HCT116 (cell line): ENCODE measurements at regions not wholly inside any gene's neighbourhood (a gene's known extent, or its start where the extent isn't known, plus 50 kb on each side); places are given as distances from the start of the nearest gene placed in this dataset.

Source experiments
- ATAC-seq: fragments of 200-7000 bp; cut with Tn5 transposase; 2 replicates; pipeline ENCODE4 v1.9.1; 2020; ENCODE audit warnings: mild to moderate bottlenecking, moderate library complexity
- BruUV-seq: library from RNA; stranded (reverse); fragments of 400-500 nt; replicated peaks from 2 replicates; lab custom pipeline; 2021; lab: Mats Ljungman, UMichigan
- CTCF ChIA-PET: fragments of 300-600 bp; sonication (Branson Sonifier 250); formaldehyde crosslinking; loops from one replicate; lab custom pipeline; 2021; ENCODE audit warnings: antibody characterized with exemption; lab: Charles Lee
- POLR2A ChIA-PET: fragments of 300-600, 350-600 bp; sonication (Branson Sonifier 250); formaldehyde crosslinking; loops from one replicate; lab custom pipeline; 2021; ENCODE audit warnings: antibody characterized with exemption; lab: Charles Lee
- RAD21 ChIA-PET, 2 experiments: fragments of 300-600 bp; sonication (Branson Sonifier 250); formaldehyde crosslinking; loops; one replicate each; lab custom pipeline; 2023; ENCODE audit warnings: low total read pairs in 2 of 2; ENCODE audit not compliant: uncharacterized antibody in 2 of 2, unreplicated experiment in 2 of 2, low non-redundant PET in 1 of 2; lab: Charles Lee
- DNase-seq: peaks from one replicate; pipeline ENCODE4 v3.0.0-alpha.2; 2010; ENCODE audit warnings: low read depth, low spot score
- H2AFZ ChIP-seq: fragments of 200-600 bp; shearing (Covaris generic), sonication (generic); 2 replicates; pipeline ENCODE4 v1.6.1; 2017; ENCODE audit warnings: low read depth, mixed run types, mixed read lengths, antibody characterized with exemption, low read length; ENCODE audit not compliant: poor library complexity, severe bottlenecking
- H3K27ac ChIP-seq: 2 replicates; pipeline ENCODE4 v1.5.1; 2012; ENCODE audit warnings: low read depth, low read length
- H3K27me3 ChIP-seq: fragments of 200-600 bp; sonication (generic); 2 replicates; pipeline ENCODE4 v1.6.1; 2016; ENCODE audit warnings: mixed run types, low read length, mixed read lengths; ENCODE audit not compliant: insufficient read depth
- H3K36me3 ChIP-seq, 2 experiments: fragments of 200-500 bp in 1 of 2; fragments of 200-600 bp in 1 of 2; sonication (Bioruptor generic) in 1 of 2; sonication (generic) in 1 of 2; 2 replicates each; pipeline versions ENCODE4 v1.5.1 to v1.6.1; 2014 to 2016; ENCODE audit warnings: low read length in 2 of 2, inconsistent platforms in 1 of 2, mixed read lengths in 1 of 2, mixed run types in 1 of 2; ENCODE audit not compliant: insufficient read depth in 2 of 2, control insufficient read depth in 1 of 2
- H3K4me1 ChIP-seq, 2 experiments: fragments of 200-600 bp in 1 of 2; sonication (generic) in 1 of 2; 2 replicates each; pipeline versions ENCODE4 v1.5.1 to v1.6.1; 2012 to 2017; ENCODE audit warnings: low read length in 2 of 2, inconsistent platforms in 1 of 2, mild to moderate bottlenecking in 1 of 2, mixed read lengths in 1 of 2, mixed run types in 1 of 2, moderate library complexity in 1 of 2; ENCODE audit not compliant: insufficient read depth in 2 of 2, control insufficient read depth in 1 of 2
- H3K4me2 ChIP-seq: fragments of 200-600 bp; sonication (generic); 2 replicates; pipeline ENCODE4 v1.6.1; 2017; ENCODE audit warnings: mixed run types, low read length, mixed read lengths
- H3K4me3 ChIP-seq, 2 experiments: fragments of 200-600 bp in 1 of 2; sonication (generic) in 1 of 2; replicated peaks in 1 of 2; 2 replicates each; pipeline ENCODE4 v1.5.1; 2011 to 2016; ENCODE audit warnings: low read length in 2 of 2, control low read depth in 1 of 2, low read depth in 1 of 2, mild to moderate bottlenecking in 1 of 2, mixed read lengths in 1 of 2, mixed run types in 1 of 2
- H3K79me2 ChIP-seq: fragments of 200-600 bp; sonication (generic); 2 replicates; pipeline ENCODE4 v1.6.1; 2017; ENCODE audit warnings: mild to moderate bottlenecking, mixed run types, low read length, moderate library complexity, mixed read lengths; ENCODE audit not compliant: insufficient read depth
- H3K9ac ChIP-seq: fragments of 200-600 bp; sonication (generic); 2 replicates; pipeline ENCODE4 v1.6.1; 2016; ENCODE audit warnings: low read length, mixed read lengths
- H3K9me2 ChIP-seq: fragments of 200-600 bp; sonication (generic), shearing (Covaris generic); 2 replicates; pipeline ENCODE4 v1.6.1; 2017; ENCODE audit warnings: mixed run types, mild to moderate bottlenecking, moderate library complexity; ENCODE audit not compliant: insufficient read depth
- H3K9me3 ChIP-seq, 2 experiments: fragments of 200-500 bp in 1 of 2; fragments of 200-600 bp in 1 of 2; sonication (Bioruptor generic) in 1 of 2; sonication (generic) in 1 of 2; 2 replicates each; pipeline ENCODE4 v1.6.1; 2014 to 2017; ENCODE audit warnings: low read length in 2 of 2, mixed read lengths in 2 of 2, inconsistent platforms in 1 of 2, low read depth in 1 of 2, mild to moderate bottlenecking in 1 of 2, mixed run types in 1 of 2, moderate library complexity in 1 of 2; ENCODE audit not compliant: control insufficient read depth in 1 of 2, insufficient read depth in 1 of 2
- H4K20me1 ChIP-seq: fragments of 200-600 bp; sonication (generic), shearing (Covaris generic); 2 replicates; pipeline ENCODE4 v1.6.1; 2017; ENCODE audit warnings: mixed run types, mild to moderate bottlenecking, moderate library complexity; ENCODE audit not compliant: insufficient read depth
- CBX3 ChIP-seq: IDR thresholded peaks from 2 replicates; pipeline ENCODE4 v1.6.1; 2012; ENCODE audit warnings: low read depth
- CEBPB ChIP-seq: IDR thresholded peaks from 2 replicates; pipeline ENCODE4 v1.6.1; 2012; ENCODE audit warnings: low read depth
- CTCF ChIP-seq, 3 experiments: fragments of 200-600 bp in 1 of 3; sonication (generic) in 1 of 3; IDR thresholded peaks in 2 of 3; conservative IDR thresholded peaks in 1 of 3; 2 replicates each; pipeline ENCODE4 v1.5.1; 2012 to 2017; ENCODE audit warnings: low read depth in 2 of 3, low read length in 2 of 3, antibody characterized with exemption in 1 of 3, borderline replicate concordance in 1 of 3, control low read depth in 1 of 3, mild to moderate bottlenecking in 1 of 3, mixed read lengths in 1 of 3, mixed run types in 1 of 3, moderate library complexity in 1 of 3; ENCODE audit not compliant: insufficient read depth in 1 of 3
- EGR1 ChIP-seq: IDR thresholded peaks from 2 replicates; pipeline ENCODE4 v1.6.1; 2012; ENCODE audit warnings: low read depth
- ELF1 ChIP-seq: IDR thresholded peaks from 2 replicates; pipeline ENCODE4 v1.6.1; 2012; ENCODE audit warnings: low read depth, borderline replicate concordance
- EZH2phosphoT487 ChIP-seq: fragments of 200-600 bp; IDR thresholded peaks from 2 replicates; pipeline ENCODE4 v1.6.1; 2018; ENCODE audit warnings: antibody characterized with exemption, borderline replicate concordance
- FOSL1 ChIP-seq: IDR thresholded peaks from 2 replicates; pipeline ENCODE4 v1.6.1; 2012; ENCODE audit warnings: low read depth
- MAX ChIP-seq: IDR thresholded peaks from 2 replicates; pipeline ENCODE4 v1.6.1; 2012
- POLR2A ChIP-seq: IDR thresholded peaks from 2 replicates; pipeline ENCODE4 v1.7.0; 2011; ENCODE audit warnings: borderline replicate concordance; ENCODE audit not compliant: insufficient read depth, insufficient read length; ENCODE audit errors: extremely low read depth
- RAD21 ChIP-seq: IDR thresholded peaks from 2 replicates; pipeline ENCODE4 v1.6.1; 2012; ENCODE audit warnings: low read depth, mild to moderate bottlenecking
- SIN3A ChIP-seq: IDR thresholded peaks from 2 replicates; pipeline ENCODE4 v1.6.1; 2012; ENCODE audit warnings: low read depth
- SP1 ChIP-seq: IDR thresholded peaks from 2 replicates; pipeline ENCODE4 v1.6.1; 2012; ENCODE audit warnings: low read depth
- SRF ChIP-seq: IDR thresholded peaks from 2 replicates; pipeline ENCODE4 v1.6.1; 2012; ENCODE audit warnings: low read depth
- YY1 ChIP-seq: IDR thresholded peaks from 2 replicates; pipeline ENCODE4 v1.6.1; 2011; ENCODE audit warnings: low read length, low read depth, moderate library complexity, mild to moderate bottlenecking; ENCODE audit not compliant: insufficient replicate concordance; ENCODE audit errors: extremely low read depth
- ZFX ChIP-seq: fragments of 450-650 bp; IDR thresholded peaks from 2 replicates; pipeline ENCODE4 v1.6.1; 2017
- ZNF274 ChIP-seq: fragments of 200-500 bp; sonication (Bioruptor generic); IDR thresholded peaks from 2 replicates; pipeline ENCODE4 v1.6.1; 2014; ENCODE audit warnings: mild to moderate bottlenecking, low read depth, low read length, inconsistent platforms
- intact Hi-C: fragments of 100-400 bp; cut with micrococcal nuclease; formaldehyde crosslinking; loops from 2 replicates; pipeline ENCODE4 v1.10.0; 2022
- TF ChIP-seq, protein P1 (sequence below): IDR thresholded peaks from 2 replicates; pipeline ENCODE4 v1.6.1; 2012; ENCODE audit warnings: low read depth
- TF ChIP-seq, protein P2 (sequence below): IDR thresholded peaks from 2 replicates; pipeline ENCODE4 v1.6.1; 2011; ENCODE audit warnings: mild to moderate bottlenecking, low read length, moderate library complexity; ENCODE audit not compliant: insufficient replicate concordance; ENCODE audit errors: extremely low read depth

- no peaks in the 10 kb centered on the region for H3K36me3 ChIP-seq
- CTCF ChIA-PET: no interaction called here
Observed at GRCh38 chr4:133498149-133498548, 349.1 kb downstream of the PCDH10 start.

More at GRCh38 chr4:133498149-133498548, 349.1 kb downstream of the PCDH10 start:
- Histone ChIP-seq H3K4me2 (no peak overlapping the region), H3K79me2 (no peaks in the 10 kb centered on the region), H4K20me1 (no peaks in the 10 kb centered on the region), H3K27me3 (no peaks in the 10 kb centered on the region), H2AFZ (no peak overlapping the region), H3K4me1 (no peaks in the 10 kb centered on the region), H3K9me2 (peaks cover 3% of the 10 kb centered on the region; the same call in 1 of the 2 replicates)
- BruUV-seq: no TSS peak
- TF ChIP-seq, protein P1, sequence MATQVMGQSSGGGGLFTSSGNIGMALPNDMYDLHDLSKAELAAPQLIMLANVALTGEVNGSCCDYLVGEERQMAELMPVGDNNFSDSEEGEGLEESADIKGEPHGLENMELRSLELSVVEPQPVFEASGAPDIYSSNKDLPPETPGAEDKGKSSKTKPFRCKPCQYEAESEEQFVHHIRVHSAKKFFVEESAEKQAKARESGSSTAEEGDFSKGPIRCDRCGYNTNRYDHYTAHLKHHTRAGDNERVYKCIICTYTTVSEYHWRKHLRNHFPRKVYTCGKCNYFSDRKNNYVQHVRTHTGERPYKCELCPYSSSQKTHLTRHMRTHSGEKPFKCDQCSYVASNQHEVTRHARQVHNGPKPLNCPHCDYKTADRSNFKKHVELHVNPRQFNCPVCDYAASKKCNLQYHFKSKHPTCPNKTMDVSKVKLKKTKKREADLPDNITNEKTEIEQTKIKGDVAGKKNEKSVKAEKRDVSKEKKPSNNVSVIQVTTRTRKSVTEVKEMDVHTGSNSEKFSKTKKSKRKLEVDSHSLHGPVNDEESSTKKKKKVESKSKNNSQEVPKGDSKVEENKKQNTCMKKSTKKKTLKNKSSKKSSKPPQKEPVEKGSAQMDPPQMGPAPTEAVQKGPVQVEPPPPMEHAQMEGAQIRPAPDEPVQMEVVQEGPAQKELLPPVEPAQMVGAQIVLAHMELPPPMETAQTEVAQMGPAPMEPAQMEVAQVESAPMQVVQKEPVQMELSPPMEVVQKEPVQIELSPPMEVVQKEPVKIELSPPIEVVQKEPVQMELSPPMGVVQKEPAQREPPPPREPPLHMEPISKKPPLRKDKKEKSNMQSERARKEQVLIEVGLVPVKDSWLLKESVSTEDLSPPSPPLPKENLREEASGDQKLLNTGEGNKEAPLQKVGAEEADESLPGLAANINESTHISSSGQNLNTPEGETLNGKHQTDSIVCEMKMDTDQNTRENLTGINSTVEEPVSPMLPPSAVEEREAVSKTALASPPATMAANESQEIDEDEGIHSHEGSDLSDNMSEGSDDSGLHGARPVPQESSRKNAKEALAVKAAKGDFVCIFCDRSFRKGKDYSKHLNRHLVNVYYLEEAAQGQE: no peak
- TF ChIP-seq FOSL1 (no peak), SRF (no peak), ZNF274 (no peak), ZFX (no peak), SP1 (no peak), CTCF (IDR thresholded peaks at IDR 0.05 in 2 of 3, conservative IDR thresholded peaks at IDR 0.05 in 1 of 3; ENCODE audit: borderline replicate concordance in 1 of 3, insufficient read depth in 1 of 3, low read depth in 2 of 3, low read length in 2 of 3) (no peak), EZH2phosphoT487 (no peak), CEBPB (no peak), SIN3A (no peak), CBX3 (no peak), MAX (no peak), YY1 (no peak), ELF1 (no peak), EGR1 (no peak), RAD21 (no peak), POLR2A (no peak)
- TF ChIP-seq, protein P2, sequence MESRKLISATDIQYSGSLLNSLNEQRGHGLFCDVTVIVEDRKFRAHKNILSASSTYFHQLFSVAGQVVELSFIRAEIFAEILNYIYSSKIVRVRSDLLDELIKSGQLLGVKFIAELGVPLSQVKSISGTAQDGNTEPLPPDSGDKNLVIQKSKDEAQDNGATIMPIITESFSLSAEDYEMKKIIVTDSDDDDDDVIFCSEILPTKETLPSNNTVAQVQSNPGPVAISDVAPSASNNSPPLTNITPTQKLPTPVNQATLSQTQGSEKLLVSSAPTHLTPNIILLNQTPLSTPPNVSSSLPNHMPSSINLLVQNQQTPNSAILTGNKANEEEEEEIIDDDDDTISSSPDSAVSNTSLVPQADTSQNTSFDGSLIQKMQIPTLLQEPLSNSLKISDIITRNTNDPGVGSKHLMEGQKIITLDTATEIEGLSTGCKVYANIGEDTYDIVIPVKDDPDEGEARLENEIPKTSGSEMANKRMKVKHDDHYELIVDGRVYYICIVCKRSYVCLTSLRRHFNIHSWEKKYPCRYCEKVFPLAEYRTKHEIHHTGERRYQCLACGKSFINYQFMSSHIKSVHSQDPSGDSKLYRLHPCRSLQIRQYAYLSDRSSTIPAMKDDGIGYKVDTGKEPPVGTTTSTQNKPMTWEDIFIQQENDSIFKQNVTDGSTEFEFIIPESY: no peak
- TF ChIP-seq, all 23 proteins: peak for 0
- ChIA-PET RAD21 (no interaction called here), POLR2A (no interaction called here)
- DNase-seq (no peak), ATAC-seq (no peak)
- intact Hi-C loops: no loop called here
- Histone ChIP-seq H3K9me3 (no peaks in the 10 kb centered on the region), H3K27ac (no peak overlapping the region), H3K4me3 (no peak overlapping the region), H3K9ac (no peak overlapping the region)
